Panc1 (cell line): ENCODE measurements at regions not wholly inside any gene's neighbourhood (a gene's known extent, or its start where the extent isn't known, plus 50 kb on each side); places are given as distances from the start of the nearest gene placed in this dataset.

ENCODE experiments used
- ATAC-seq: fragments of 200-7000 bp; cut with Tn5 transposase; 2 replicates; pipeline ENCODE4 v1.9.1; 2020; ENCODE audit warnings: mild to moderate bottlenecking, moderate library complexity
- BruUV-seq: library from RNA; stranded (reverse); fragments of 400-500 nt; replicated peaks from 2 replicates; lab custom pipeline; 2021; lab: Mats Ljungman, UMichigan
- CTCF ChIA-PET: fragments of 300-600 bp; sonication (Branson Sonifier 250); formaldehyde crosslinking; loops from one replicate; lab custom pipeline; 2022; ENCODE audit warnings: antibody characterized with exemption; lab: Charles Lee
- POLR2A ChIA-PET: fragments of 300-600 bp; sonication (Branson Sonifier 250); formaldehyde crosslinking; loops from one replicate; lab custom pipeline; 2022; ENCODE audit warnings: antibody characterized with exemption; lab: Charles Lee
- DNase-seq: peaks from one replicate; pipeline ENCODE4 v3.0.0-alpha.2; 2010; ENCODE audit warnings: low read depth, low spot score
- H3K27ac ChIP-seq: 2 replicates; pipeline ENCODE4 v1.5.1; 2011; ENCODE audit warnings: mild to moderate bottlenecking, low read length, inconsistent platforms
- H3K27me3 ChIP-seq: fragments of 200-500 bp; sonication (Bioruptor generic); 2 replicates; pipeline ENCODE4 v1.6.0; 2014; ENCODE audit warnings: low read length, inconsistent platforms; ENCODE audit not compliant: control insufficient read depth, insufficient read depth
- H3K36me3 ChIP-seq: fragments of 200-500 bp; sonication (Bioruptor generic); 2 replicates; pipeline ENCODE4 v1.5.1; 2014; ENCODE audit warnings: inconsistent platforms, mild to moderate bottlenecking, low read length, moderate library complexity; ENCODE audit not compliant: control insufficient read depth, insufficient read depth
- H3K4me1 ChIP-seq: 2 replicates; pipeline ENCODE4 v1.5.1; 2011; ENCODE audit warnings: inconsistent platforms, mild to moderate bottlenecking, low read length, moderate library complexity; ENCODE audit not compliant: control insufficient read depth, insufficient read depth
- H3K4me3 ChIP-seq, 2 experiments: 2 replicates each; pipeline ENCODE4 v1.5.1; 2011 to 2012; ENCODE audit warnings: low read depth in 2 of 2, low read length in 2 of 2, mild to moderate bottlenecking in 2 of 2, inconsistent platforms in 1 of 2, moderate library complexity in 1 of 2
- H3K9me3 ChIP-seq: fragments of 200-500 bp; sonication (Bioruptor generic); 2 replicates; pipeline ENCODE4 v1.5.1; 2014; ENCODE audit warnings: low read depth, mild to moderate bottlenecking, inconsistent platforms, low read length, moderate library complexity; ENCODE audit not compliant: control insufficient read depth, insufficient read depth
- CTCF ChIP-seq: fragments of 450-650 bp; IDR thresholded peaks from 2 replicates; pipeline ENCODE4 v1.5.1; 2017; ENCODE audit warnings: mild to moderate bottlenecking
- POLR2AphosphoS5 ChIP-seq: IDR thresholded peaks from 2 replicates; pipeline ENCODE4 v1.6.1; 2012; ENCODE audit warnings: mild to moderate bottlenecking, low read depth, low read length, moderate library complexity
- REST ChIP-seq, 2 experiments: IDR thresholded peaks; 2 replicates each; pipeline ENCODE4 v1.6.1; 2011 to 2012; ENCODE audit warnings: low read depth in 2 of 2, control low read depth in 1 of 2, low read length in 1 of 2, mild to moderate bottlenecking in 1 of 2, moderate library complexity in 1 of 2; ENCODE audit not compliant: insufficient read depth in 1 of 2
- SIN3A ChIP-seq: IDR thresholded peaks from 2 replicates; pipeline ENCODE4 v1.6.1; 2012; ENCODE audit warnings: low read depth, mild to moderate bottlenecking, low read length, moderate library complexity, borderline replicate concordance; ENCODE audit not compliant: insufficient read depth
- TCF7L2 ChIP-seq: IDR thresholded peaks from 2 replicates; pipeline ENCODE4 v1.6.1; 2011; ENCODE audit warnings: mild to moderate bottlenecking, low read depth, low read length, inconsistent platforms
- in situ Hi-C: cut with HindIII; loops from 2 replicates; pipeline ENCODE4 v1.10.0; 2016; ENCODE audit warnings: low sequenced_read_pairs, low pct_unique_long_range_greater_than_20kb
- intact Hi-C: fragments of 100-400 bp; cut with micrococcal nuclease; formaldehyde crosslinking; loops from one replicate; pipeline ENCODE4 v1.10.0; 2022; ENCODE audit not compliant: unreplicated experiment

- ChIA-PET POLR2A (interaction anchor here (0.6 to 0.7 kb wide), 2 partner anchors 61 to 91 kb away, joined by 5 to 8 read pairs; no protein-coding TSS in a partner anchor), CTCF (no interaction called here)
- in situ Hi-C loops, result no loop called here
- Histone ChIP-seq H3K4me3 (no peak overlapping the region), H3K9me3 (no peaks in the 10 kb centered on the region), H3K4me1 (no peaks in the 10 kb centered on the region), H3K27me3 (no peaks in the 10 kb centered on the region), H3K36me3 (no peaks in the 10 kb centered on the region), H3K27ac (no peak overlapping the region)
- DNase-seq (no peak), ATAC-seq (no peak)
- BruUV-seq, result no TSS peak
- intact Hi-C loops, result no loop called here
- TF ChIP-seq POLR2AphosphoS5 (no peak), SIN3A (no peak), REST (IDR thresholded peaks at IDR 0.05; ENCODE audit: insufficient read depth in 1 of 2, low read depth in 2 of 2, low read length in 1 of 2) (no peak), CTCF (no peak), TCF7L2 (no peak)
Observed at GRCh38 chr3:187521546-187521945, 148.6 kb downstream of the SST start.

- no peak overlapping the region for H3K27ac ChIP-seq
- H3K36me3 ChIP-seq, result no peaks in the 10 kb centered on the region
- POLR2A ChIA-PET, result no interaction called here
- DNase-seq, result no peak
- H3K4me3 ChIP-seq, result no peak overlapping the region
- H3K4me1 ChIP-seq, result no peaks in the 10 kb centered on the region
- no peak for TF ChIP-seq POLR2AphosphoS5
- no peak for TF ChIP-seq REST (IDR thresholded peaks at IDR 0.05; ENCODE audit: insufficient read depth in 1 of 2, low read depth in 2 of 2, low read length in 1 of 2)
- no peak for TF ChIP-seq CTCF
- TF ChIP-seq SIN3A, result no peak
- TF ChIP-seq TCF7L2, result no peak
- BruUV-seq, result no TSS peak
- intact Hi-C loops (no loop called here), in situ Hi-C loops (no loop called here)
- CTCF ChIA-PET, result no interaction called here
- no peaks in the 10 kb centered on the region for H3K27me3 ChIP-seq
- H3K9me3 ChIP-seq, result no peaks in the 10 kb centered on the region
- no peak for ATAC-seq
Observed at GRCh38 chr3:187520027-187520945, 149.9 kb downstream of the SST start.
